ENCODE measurements at regions not wholly inside any gene's neighbourhood (a gene's known extent, or its start where the extent isn't known, plus 50 kb on each side); places are given as distances from the start of the nearest gene placed in this dataset.
"Not testable (repeated sequence)": the region's sequence is repeated elsewhere in the genome, so short reads cannot be mapped to it uniquely, and the experiment has no call there.

DNA sequence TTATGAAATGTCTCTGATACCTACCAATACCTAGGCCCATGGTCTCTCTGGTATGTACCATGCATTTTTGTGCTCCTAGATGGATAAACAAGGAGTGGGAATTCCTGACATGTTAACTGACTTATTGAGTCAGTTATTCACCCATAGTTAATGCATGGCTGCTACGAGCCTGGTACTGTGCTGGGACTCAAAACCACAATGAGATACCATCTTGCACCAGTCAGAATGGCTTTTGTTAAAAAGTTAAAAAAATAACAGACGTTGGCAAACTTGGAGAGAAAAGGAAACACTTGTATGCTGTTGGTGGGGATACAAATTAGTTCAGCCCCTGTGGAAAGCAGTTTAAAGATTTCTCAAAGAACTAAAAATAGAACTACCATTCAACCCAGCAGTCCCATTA, 293.8 kb downstream of the OSTF1 start:
- Histone ChIP-seq H3K4me3 (ENCODE audit: low read length) (no peak overlapping the region), H3K27ac (ENCODE audit: low read length) (no peak overlapping the region), H3K9me3 (ENCODE audit: insufficient read depth, low read length) (no peaks in the 10 kb centered on the region), H3K27me3 (ENCODE audit: low read depth, low read length) (0 out of 2 replicates have a peak, but pooled peaks cover 4% of the 10 kb centered on the region), H2AFZ (ENCODE audit: low read depth, low read length) (no peak overlapping the region), H3K4me1 (ENCODE audit: low read length) (no peaks in the 10 kb centered on the region), H3K79me2 (ENCODE audit: low read length) (no peaks in the 10 kb centered on the region), H3K36me3 (replicated peaks; ENCODE audit: low read depth, low read length) (no peaks in the 10 kb centered on the region), H4K20me1 (ENCODE audit: insufficient read depth, low read length) (no peaks in the 10 kb centered on the region), H3K9ac (ENCODE audit: low read length) (no peak overlapping the region), H3K4me2 (ENCODE audit: low read length) (no peak overlapping the region)
- TF ChIP-seq EZH2phosphoT487 (IDR thresholded peaks at IDR 0.05; ENCODE audit: low read depth): no peak
- TF ChIP-seq, protein P1, sequence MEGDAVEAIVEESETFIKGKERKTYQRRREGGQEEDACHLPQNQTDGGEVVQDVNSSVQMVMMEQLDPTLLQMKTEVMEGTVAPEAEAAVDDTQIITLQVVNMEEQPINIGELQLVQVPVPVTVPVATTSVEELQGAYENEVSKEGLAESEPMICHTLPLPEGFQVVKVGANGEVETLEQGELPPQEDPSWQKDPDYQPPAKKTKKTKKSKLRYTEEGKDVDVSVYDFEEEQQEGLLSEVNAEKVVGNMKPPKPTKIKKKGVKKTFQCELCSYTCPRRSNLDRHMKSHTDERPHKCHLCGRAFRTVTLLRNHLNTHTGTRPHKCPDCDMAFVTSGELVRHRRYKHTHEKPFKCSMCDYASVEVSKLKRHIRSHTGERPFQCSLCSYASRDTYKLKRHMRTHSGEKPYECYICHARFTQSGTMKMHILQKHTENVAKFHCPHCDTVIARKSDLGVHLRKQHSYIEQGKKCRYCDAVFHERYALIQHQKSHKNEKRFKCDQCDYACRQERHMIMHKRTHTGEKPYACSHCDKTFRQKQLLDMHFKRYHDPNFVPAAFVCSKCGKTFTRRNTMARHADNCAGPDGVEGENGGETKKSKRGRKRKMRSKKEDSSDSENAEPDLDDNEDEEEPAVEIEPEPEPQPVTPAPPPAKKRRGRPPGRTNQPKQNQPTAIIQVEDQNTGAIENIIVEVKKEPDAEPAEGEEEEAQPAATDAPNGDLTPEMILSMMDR (IDR thresholded peaks at IDR 0.05; ENCODE audit: low read depth, low read length): no peak

- H3K27ac ChIP-seq (ENCODE audit: low read length); H3K36me3 ChIP-seq (replicated peaks; ENCODE audit: low read depth, low read length); H4K20me1 ChIP-seq (ENCODE audit: insufficient read depth, low read length); H3K9me3 ChIP-seq (ENCODE audit: insufficient read depth, low read length); H3K9ac ChIP-seq (ENCODE audit: low read length); H3K4me1 ChIP-seq (ENCODE audit: low read length); H3K27me3 ChIP-seq (ENCODE audit: low read depth, low read length); H3K79me2 ChIP-seq (ENCODE audit: low read length); H3K4me3 ChIP-seq (ENCODE audit: low read length); H3K4me2 ChIP-seq (ENCODE audit: low read length); H2AFZ ChIP-seq (ENCODE audit: low read depth, low read length): not testable (repeated sequence)
Observed at GRCh38 chr9:75383420-75384034, 295.2 kb downstream of the OSTF1 start.

DNA sequence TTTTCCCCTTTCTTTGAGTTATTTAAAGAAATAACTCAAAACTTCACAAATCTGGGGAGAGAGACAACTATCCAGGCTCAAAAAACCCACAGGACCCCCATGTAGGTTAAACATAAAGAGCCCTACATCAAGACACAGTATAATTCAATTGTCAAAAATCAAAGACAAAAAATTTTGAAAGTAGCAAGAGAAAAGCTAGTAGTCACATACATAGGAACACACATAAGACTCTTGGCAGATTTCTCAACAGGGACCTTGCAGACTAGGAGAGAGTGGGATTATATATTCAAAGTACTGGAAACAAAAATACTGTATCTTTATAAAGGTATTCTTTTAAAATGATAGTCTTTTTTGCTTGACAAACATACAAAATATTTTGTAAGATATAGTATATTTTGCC, 296.9 kb downstream of the OSTF1 start:
- H3K27ac ChIP-seq (ENCODE audit: low read length): no peak overlapping the region
- H3K9ac ChIP-seq (ENCODE audit: low read length): no peak overlapping the region
- no peaks in the 10 kb centered on the region for H3K36me3 ChIP-seq (replicated peaks; ENCODE audit: low read depth, low read length)
- H3K9me3 ChIP-seq (ENCODE audit: insufficient read depth, low read length): no peaks in the 10 kb centered on the region
- no peaks in the 10 kb centered on the region for H3K79me2 ChIP-seq (ENCODE audit: low read length)
- no peak for TF ChIP-seq EZH2phosphoT487 (IDR thresholded peaks at IDR 0.05; ENCODE audit: low read depth)
- TF ChIP-seq, protein P1 (IDR thresholded peaks at IDR 0.05; ENCODE audit: low read depth, low read length): no peak
- H2AFZ ChIP-seq (ENCODE audit: low read depth, low read length): no peak overlapping the region
- no peaks in the 10 kb centered on the region for H3K4me1 ChIP-seq (ENCODE audit: low read length)
- H3K4me3 ChIP-seq (ENCODE audit: low read length): no peak overlapping the region
- 0 out of 2 replicates have a peak, but pooled peaks cover 4% of the 10 kb centered on the region for H3K27me3 ChIP-seq (ENCODE audit: low read depth, low read length)
- H3K4me2 ChIP-seq (ENCODE audit: low read length): no peak overlapping the region
- H4K20me1 ChIP-seq (ENCODE audit: insufficient read depth, low read length): no peaks in the 10 kb centered on the region

DNA sequence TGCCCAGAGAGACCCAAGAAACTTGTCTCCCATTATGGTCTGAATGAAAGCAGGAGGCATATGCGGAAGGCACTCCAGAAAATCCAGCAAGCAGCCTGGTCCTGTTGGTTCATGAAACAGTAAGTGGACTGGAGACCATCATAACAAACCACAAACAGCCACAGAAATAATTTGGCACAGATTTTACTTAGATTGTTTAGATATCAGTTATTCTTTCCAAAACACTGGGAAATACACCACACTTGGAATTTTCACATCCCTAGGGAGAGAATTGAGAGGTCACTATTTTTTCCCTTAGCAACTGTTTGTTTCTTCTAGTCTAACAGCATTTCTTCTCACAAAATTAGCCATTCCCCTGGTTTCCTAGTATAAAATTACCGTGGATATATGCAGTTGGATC, 300.8 kb downstream of the OSTF1 start:
- H3K4me3 ChIP-seq (ENCODE audit: low read length): no peak overlapping the region
- no peak overlapping the region for H3K9ac ChIP-seq (ENCODE audit: low read length)
- H3K27ac ChIP-seq (ENCODE audit: low read length): no peak overlapping the region
- H3K9me3 ChIP-seq (ENCODE audit: insufficient read depth, low read length): no peaks in the 10 kb centered on the region
- no peak overlapping the region for H3K4me2 ChIP-seq (ENCODE audit: low read length)
- H4K20me1 ChIP-seq (ENCODE audit: insufficient read depth, low read length): no peaks in the 10 kb centered on the region
- no peaks in the 10 kb centered on the region for H3K4me1 ChIP-seq (ENCODE audit: low read length)
- no peaks in the 10 kb centered on the region for H3K36me3 ChIP-seq (replicated peaks; ENCODE audit: low read depth, low read length)
- TF ChIP-seq EZH2phosphoT487 (IDR thresholded peaks at IDR 0.05; ENCODE audit: low read depth): no peak
- TF ChIP-seq, protein P1 (IDR thresholded peaks at IDR 0.05; ENCODE audit: low read depth, low read length): no peak
- H3K79me2 ChIP-seq (ENCODE audit: low read length): no peaks in the 10 kb centered on the region
- no peak overlapping the region for H2AFZ ChIP-seq (ENCODE audit: low read depth, low read length)
- H3K27me3 ChIP-seq (ENCODE audit: low read depth, low read length): 0 out of 2 replicates have a peak, but pooled peaks cover 4% of the 10 kb centered on the region

Data from OCI-LY3 (cell line).